K562 (cell line): ENCODE measurements at regions not wholly inside any gene's neighbourhood (a gene's known extent, or its start where the extent isn't known, plus 50 kb on each side); places are given as distances from the start of the nearest gene placed in this dataset.

Experiments used
- DDX20 ChIP-seq: fragments of 450-650 bp; IDR thresholded peaks from 2 replicates; pipeline ENCODE4 v1.6.1; 2016; ENCODE audit warnings: missing genetic modification characterization, low read depth, mild to moderate bottlenecking, missing compliant biosample characterization, moderate library complexity
- DPF2 ChIP-seq: fragments of 450-650 bp; IDR thresholded peaks from 2 replicates; pipeline ENCODE4 v1.6.1; 2016
- MGA ChIP-seq: fragments of 450-650 bp; IDR thresholded peaks from 2 replicates; pipeline ENCODE4 v1.6.1; 2016; ENCODE audit warnings: mild to moderate bottlenecking, moderate library complexity
- NFXL1 ChIP-seq: fragments of 450-650 bp; formaldehyde crosslinking; IDR thresholded peaks from 2 replicates; pipeline ENCODE4 v1.4.0; 2021; ENCODE audit warnings: mild to moderate bottlenecking
- RAD21 ChIP-seq, 2 experiments: fragments of 250-450 bp in 1 of 2; fragments of 450-650 bp in 1 of 2; sonication (Bioruptor Pico) in 1 of 2; formaldehyde crosslinking in 1 of 2; IDR thresholded peaks in 1 of 2; conservative IDR thresholded peaks in 1 of 2; 2 replicates each; pipeline versions ENCODE4 v1.4.0 to v1.8.0; 2020 to 2022; ENCODE audit warnings: mild to moderate bottlenecking in 2 of 2, moderate library complexity in 1 of 2
- SPI1 ChIP-seq: IDR thresholded peaks from 2 replicates; pipeline ENCODE4 v1.6.1; 2011; ENCODE audit warnings: low read depth, low read length, control low read depth, borderline replicate concordance
- STAG1 ChIP-seq: sonication (generic); formaldehyde crosslinking; IDR thresholded peaks from 2 replicates; pipeline ENCODE4 v1.5.0; 2020; ENCODE audit warnings: missing genetic modification reagents, borderline replicate concordance
- ZNF184 ChIP-seq: sonication (generic); formaldehyde crosslinking; IDR thresholded peaks from 2 replicates; pipeline ENCODE4 v1.5.0; 2020; ENCODE audit warnings: missing genetic modification reagents
- ZNF586 ChIP-seq: fragments of 450-650 bp; formaldehyde crosslinking; conservative IDR thresholded peaks from 2 replicates; pipeline ENCODE4 v1.4.0; 2020; ENCODE audit warnings: mild to moderate bottlenecking, moderate library complexity
- TF ChIP-seq, protein P1 (sequence below), 2 experiments: fragments of 150-350 bp in 1 of 2; IDR thresholded peaks; 2 replicates each; pipeline ENCODE4 v1.6.1; 2012 to 2016; ENCODE audit warnings: low read depth in 2 of 2, low read length in 2 of 2, mild to moderate bottlenecking in 1 of 2, moderate library complexity in 1 of 2

- TF ChIP-seq MGA (no peak), ZNF184 (no peak), NFXL1 (CRISPR knock-in tag) (no peak), RAD21 (CRISPR knock-in tag; conservative IDR thresholded peaks at IDR 0.05 in 1 of 2, IDR thresholded peaks at IDR 0.05 in 1 of 2) (no peak), DDX20 (tag) (no peak), SPI1 (no peak), ZNF586 (CRISPR knock-in tag) (no peak), DPF2 (no peak), STAG1 (CRISPR knock-in tag) (no peak)
- TF ChIP-seq, protein P1, sequence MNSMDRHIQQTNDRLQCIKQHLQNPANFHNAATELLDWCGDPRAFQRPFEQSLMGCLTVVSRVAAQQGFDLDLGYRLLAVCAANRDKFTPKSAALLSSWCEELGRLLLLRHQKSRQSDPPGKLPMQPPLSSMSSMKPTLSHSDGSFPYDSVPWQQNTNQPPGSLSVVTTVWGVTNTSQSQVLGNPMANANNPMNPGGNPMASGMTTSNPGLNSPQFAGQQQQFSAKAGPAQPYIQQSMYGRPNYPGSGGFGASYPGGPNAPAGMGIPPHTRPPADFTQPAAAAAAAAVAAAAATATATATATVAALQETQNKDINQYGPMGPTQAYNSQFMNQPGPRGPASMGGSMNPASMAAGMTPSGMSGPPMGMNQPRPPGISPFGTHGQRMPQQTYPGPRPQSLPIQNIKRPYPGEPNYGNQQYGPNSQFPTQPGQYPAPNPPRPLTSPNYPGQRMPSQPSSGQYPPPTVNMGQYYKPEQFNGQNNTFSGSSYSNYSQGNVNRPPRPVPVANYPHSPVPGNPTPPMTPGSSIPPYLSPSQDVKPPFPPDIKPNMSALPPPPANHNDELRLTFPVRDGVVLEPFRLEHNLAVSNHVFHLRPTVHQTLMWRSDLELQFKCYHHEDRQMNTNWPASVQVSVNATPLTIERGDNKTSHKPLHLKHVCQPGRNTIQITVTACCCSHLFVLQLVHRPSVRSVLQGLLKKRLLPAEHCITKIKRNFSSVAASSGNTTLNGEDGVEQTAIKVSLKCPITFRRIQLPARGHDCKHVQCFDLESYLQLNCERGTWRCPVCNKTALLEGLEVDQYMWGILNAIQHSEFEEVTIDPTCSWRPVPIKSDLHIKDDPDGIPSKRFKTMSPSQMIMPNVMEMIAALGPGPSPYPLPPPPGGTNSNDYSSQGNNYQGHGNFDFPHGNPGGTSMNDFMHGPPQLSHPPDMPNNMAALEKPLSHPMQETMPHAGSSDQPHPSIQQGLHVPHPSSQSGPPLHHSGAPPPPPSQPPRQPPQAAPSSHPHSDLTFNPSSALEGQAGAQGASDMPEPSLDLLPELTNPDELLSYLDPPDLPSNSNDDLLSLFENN (IDR thresholded peaks at IDR 0.05; ENCODE audit: low read depth in 2 of 2, low read length in 2 of 2): no peak
These were observed 291.1 kb downstream of the LMO7 start (continued) for GRCh38 chr13:75927183-75927669.
